Endothelial cell (in vitro differentiated cells): ENCODE measurements at regions not wholly inside any gene's neighbourhood (a gene's known extent, or its start where the extent isn't known, plus 50 kb on each side); places are given as distances from the start of the nearest gene placed in this dataset.

Source experiments
- DNase-seq: peaks from one replicate; pipeline ENCODE4 v3.0.0; 2021; ENCODE audit warnings: low spot score
- H3K27ac Mint-ChIP-seq: one replicate; pipeline ENCODE4 v1.8.0; 2021; ENCODE audit warnings: mixed read lengths, inconsistent platforms; ENCODE audit not compliant: unreplicated experiment
- H3K27me3 Mint-ChIP-seq: one replicate; pipeline ENCODE4 v1.8.0; 2021; ENCODE audit warnings: mild to moderate bottlenecking, moderate library complexity, mixed read lengths, inconsistent platforms; ENCODE audit not compliant: unreplicated experiment
- H3K36me3 Mint-ChIP-seq: one replicate; pipeline ENCODE4 v1.8.0; 2021; ENCODE audit warnings: mild to moderate bottlenecking, low read depth, mixed read lengths, inconsistent platforms; ENCODE audit not compliant: unreplicated experiment
- H3K4me1 Mint-ChIP-seq: one replicate; pipeline ENCODE4 v1.8.0; 2021; ENCODE audit warnings: mild to moderate bottlenecking, mixed read lengths, inconsistent platforms; ENCODE audit not compliant: unreplicated experiment
- H3K4me3 Mint-ChIP-seq: one replicate; pipeline ENCODE4 v1.8.0; 2021; ENCODE audit warnings: mild to moderate bottlenecking, mixed read lengths, inconsistent platforms; ENCODE audit not compliant: unreplicated experiment
- H3K9me3 Mint-ChIP-seq: one replicate; pipeline ENCODE4 v1.8.0; 2021; ENCODE audit warnings: mixed read lengths, inconsistent platforms; ENCODE audit not compliant: unreplicated experiment
- TF ChIP-seq, protein P1 (sequence below): fragments of 200-600 bp; sonication (generic); IDR thresholded peaks from one replicate; pipeline ENCODE4 v1.5.0; 2021; ENCODE audit warnings: antibody characterized with exemption; ENCODE audit not compliant: unreplicated experiment

DNA sequence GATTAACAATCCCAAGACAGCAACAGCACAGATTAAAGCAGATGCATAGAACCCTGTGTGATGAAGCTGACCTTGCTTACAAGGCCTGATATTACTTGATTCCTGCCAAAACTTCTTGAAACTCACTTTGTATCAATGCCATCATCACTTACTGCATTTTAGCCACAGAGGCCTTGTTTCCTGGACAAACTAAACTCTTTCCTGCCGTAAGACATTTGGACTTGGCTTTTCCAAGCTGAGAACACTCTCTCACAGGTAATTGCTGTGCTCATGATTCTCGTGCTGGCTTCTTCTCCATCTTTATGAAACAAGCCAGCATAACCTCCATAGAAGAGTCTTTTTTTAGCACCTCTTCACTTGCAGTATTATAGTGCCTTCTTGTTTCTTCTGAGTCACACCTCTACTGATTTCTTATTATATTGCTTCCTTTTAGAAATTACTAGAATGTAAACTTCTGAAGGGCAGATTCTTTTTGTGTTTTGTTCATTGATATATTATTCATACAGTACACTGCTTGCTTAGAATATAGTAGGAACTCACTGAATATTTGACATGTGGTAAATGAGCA, 456.5 kb upstream of the ZNF608 start:
- Mint-ChIP-seq H3K27me3 (no peaks in the 10 kb centered on the region), H3K4me3 (no peak overlapping the region), H3K36me3 (no peaks in the 10 kb centered on the region), H3K27ac (no peak overlapping the region), H3K4me1 (peaks cover 2% of the 10 kb centered on the region), H3K9me3 (no peaks in the 10 kb centered on the region)
- TF ChIP-seq, protein P1, sequence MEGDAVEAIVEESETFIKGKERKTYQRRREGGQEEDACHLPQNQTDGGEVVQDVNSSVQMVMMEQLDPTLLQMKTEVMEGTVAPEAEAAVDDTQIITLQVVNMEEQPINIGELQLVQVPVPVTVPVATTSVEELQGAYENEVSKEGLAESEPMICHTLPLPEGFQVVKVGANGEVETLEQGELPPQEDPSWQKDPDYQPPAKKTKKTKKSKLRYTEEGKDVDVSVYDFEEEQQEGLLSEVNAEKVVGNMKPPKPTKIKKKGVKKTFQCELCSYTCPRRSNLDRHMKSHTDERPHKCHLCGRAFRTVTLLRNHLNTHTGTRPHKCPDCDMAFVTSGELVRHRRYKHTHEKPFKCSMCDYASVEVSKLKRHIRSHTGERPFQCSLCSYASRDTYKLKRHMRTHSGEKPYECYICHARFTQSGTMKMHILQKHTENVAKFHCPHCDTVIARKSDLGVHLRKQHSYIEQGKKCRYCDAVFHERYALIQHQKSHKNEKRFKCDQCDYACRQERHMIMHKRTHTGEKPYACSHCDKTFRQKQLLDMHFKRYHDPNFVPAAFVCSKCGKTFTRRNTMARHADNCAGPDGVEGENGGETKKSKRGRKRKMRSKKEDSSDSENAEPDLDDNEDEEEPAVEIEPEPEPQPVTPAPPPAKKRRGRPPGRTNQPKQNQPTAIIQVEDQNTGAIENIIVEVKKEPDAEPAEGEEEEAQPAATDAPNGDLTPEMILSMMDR, result no peak
- DNase-seq, result no peak

DNA sequence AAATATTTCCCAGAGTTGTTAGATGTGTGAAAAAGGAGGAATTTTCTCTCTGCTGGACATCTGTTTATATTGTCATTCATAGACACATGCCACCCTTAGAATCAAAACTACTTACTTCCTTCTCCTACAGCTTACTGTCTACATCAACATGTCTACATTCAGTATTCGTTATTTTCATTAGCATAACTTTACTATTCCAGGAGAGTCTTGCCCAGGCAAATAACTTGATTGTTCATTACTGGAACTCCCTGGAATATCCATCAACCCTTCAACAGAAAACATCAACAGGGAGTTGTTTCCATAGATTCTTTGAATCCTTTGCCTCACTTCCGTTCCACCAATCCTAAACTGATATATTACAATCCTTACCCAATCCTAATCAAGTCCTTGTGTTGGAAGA, 457.5 kb upstream of the ZNF608 start:
- no peak overlapping the region for H3K4me3 Mint-ChIP-seq
- H3K4me1 Mint-ChIP-seq, result peaks cover 2% of the 10 kb centered on the region

DNA sequence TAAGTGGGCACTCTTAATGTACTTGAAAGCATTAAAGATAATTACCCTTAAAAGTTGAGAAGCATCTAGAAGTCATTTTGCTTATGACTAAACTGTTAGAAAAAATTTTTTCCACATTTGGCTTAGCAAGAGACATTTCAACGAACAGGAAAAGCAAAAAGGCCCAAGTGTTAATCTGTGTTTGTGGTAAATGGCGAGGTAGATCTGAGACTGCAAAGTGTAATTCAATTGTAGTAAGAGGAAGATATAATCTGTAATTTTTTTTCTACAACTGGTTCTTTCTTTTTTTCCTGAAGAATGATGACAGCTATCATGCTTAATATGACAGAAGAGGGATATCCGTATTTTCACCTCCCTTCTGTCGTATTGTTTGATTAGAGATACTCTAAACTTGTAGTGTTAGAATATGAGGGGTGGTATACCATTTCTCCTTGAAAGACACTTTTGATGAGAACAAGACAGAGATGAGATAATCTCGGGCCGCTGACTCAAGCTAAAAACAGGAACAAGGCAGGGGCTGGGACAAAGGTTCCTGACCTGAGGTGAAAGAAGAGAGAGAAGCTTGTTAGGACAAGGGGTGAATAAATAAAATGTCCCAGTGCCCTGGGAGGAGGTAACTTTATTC, 459.3 kb upstream of the ZNF608 start:
- Mint-ChIP-seq H3K9me3 (no peaks in the 10 kb centered on the region), H3K4me3 (no peak overlapping the region), H3K27ac (no peak overlapping the region), H3K4me1 (no peaks in the 10 kb centered on the region), H3K36me3 (no peaks in the 10 kb centered on the region), H3K27me3 (no peaks in the 10 kb centered on the region)
- DNase-seq, result no peak
- TF ChIP-seq, protein P1, result no peak

More for the DNA sequence above, 457.5 kb upstream of the ZNF608 start:
- Mint-ChIP-seq H3K27ac (no peak overlapping the region), H3K9me3 (no peaks in the 10 kb centered on the region), H3K36me3 (no peaks in the 10 kb centered on the region), H3K27me3 (no peaks in the 10 kb centered on the region)
- TF ChIP-seq, protein P1, result no peak
- DNase-seq, result no peak

DNA sequence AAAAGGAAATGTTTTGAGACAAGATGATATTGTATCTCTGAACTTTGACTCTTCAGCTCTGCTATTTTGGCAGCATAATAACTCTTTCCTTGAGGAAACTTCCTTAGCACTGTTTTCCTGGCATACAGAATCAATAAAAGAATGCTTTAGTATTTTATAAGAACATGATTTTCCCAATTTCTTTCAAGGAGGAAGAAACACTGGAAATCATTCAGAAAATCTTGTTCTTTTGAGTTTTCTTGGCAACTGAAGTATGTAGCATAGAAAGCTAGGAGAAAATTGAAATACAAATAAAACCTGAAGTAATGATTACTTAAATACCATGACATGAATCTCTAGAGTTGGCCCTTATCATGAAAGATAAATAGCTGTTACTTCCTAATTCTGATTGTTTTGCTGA, 461.4 kb upstream of the ZNF608 start:
- Mint-ChIP-seq H3K36me3 (no peaks in the 10 kb centered on the region), H3K4me1 (peaks cover 2% of the 10 kb centered on the region), H3K27ac (no peak overlapping the region), H3K27me3 (no peaks in the 10 kb centered on the region), H3K4me3 (no peak overlapping the region), H3K9me3 (no peaks in the 10 kb centered on the region)
- TF ChIP-seq, protein P1, result no peak
- no peak for DNase-seq

DNA sequence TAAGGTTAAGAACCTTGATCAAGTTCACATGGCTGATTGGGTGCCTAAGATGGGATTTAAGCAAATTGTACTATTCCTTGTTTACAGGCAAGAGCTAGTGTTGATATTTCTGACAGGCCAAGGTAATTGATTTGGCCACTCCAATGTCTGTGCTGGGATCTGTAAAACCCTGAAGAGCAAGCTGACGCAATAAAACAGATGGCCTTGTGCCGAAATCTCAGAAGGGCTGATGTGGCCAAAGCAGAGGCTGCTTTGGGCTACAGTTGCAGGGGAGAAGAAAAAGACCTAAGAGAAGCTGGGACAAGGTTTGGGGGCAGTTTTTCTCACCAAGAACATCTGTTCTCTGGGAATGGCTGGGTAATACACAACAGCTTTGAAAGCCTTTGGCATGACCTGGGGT, 463.2 kb upstream of the ZNF608 start:
- H3K27ac Mint-ChIP-seq, result no peak overlapping the region
- H3K4me1 Mint-ChIP-seq, result peaks cover 2% of the 10 kb centered on the region
- H3K4me3 Mint-ChIP-seq, result no peak overlapping the region
- no peaks in the 10 kb centered on the region for H3K9me3 Mint-ChIP-seq
- no peaks in the 10 kb centered on the region for H3K36me3 Mint-ChIP-seq
- peaks cover 1% of the 10 kb centered on the region for H3K27me3 Mint-ChIP-seq
- DNase-seq, result no peak
- TF ChIP-seq, protein P1, result no peak
